Left lung (tissue), 4 donors: ENCODE measurements at regions not wholly inside any gene's neighbourhood (a gene's known extent, or its start where the extent isn't known, plus 50 kb on each side); places are given as distances from the start of the nearest gene placed in this dataset.

ENCODE experiments used
- ATAC-seq: fragments of 200-7000 bp; cut with Tn5 transposase; one replicate; pipeline ENCODE4 v1.9.1; 2020; ENCODE audit warnings: moderate library complexity
- DNase-seq, 4 donors: peaks; one replicate each; pipeline ENCODE4 v3.0.0-alpha.2; 2013 to 2020
- H3K27ac ChIP-seq, 2 donors: fragments of 200-600 bp; sonication (generic) in 1 of 2; one replicate each; pipeline versions ENCODE4 v1.5.0 to v1.8.0; 2020 to 2021
- H3K27me3 ChIP-seq, 2 donors: fragments of 200-600 bp; sonication (generic) in 1 of 2; one replicate each; pipeline versions ENCODE4 v1.5.0 to v1.8.0; 2020 to 2021
- H3K36me3 ChIP-seq, 2 donors: fragments of 200-600 bp; sonication (generic) in 1 of 2; one replicate each; pipeline versions ENCODE4 v1.5.0 to v1.8.0; 2020 to 2021
- H3K4me1 ChIP-seq, 2 donors: fragments of 200-600 bp; one replicate each; pipeline ENCODE4 v1.8.0; 2021
- H3K4me3 ChIP-seq, 2 donors: fragments of 200-600 bp; sonication (generic) in 1 of 2; one replicate each; pipeline versions ENCODE4 v1.5.0 to v1.8.0; 2020 to 2021; ENCODE audit warnings: mild to moderate bottlenecking in 1 of 2
- H3K9me3 ChIP-seq, 2 donors: fragments of 200-600 bp; sonication (generic) in 1 of 2; one replicate each; pipeline versions ENCODE4 v1.5.0 to v1.8.0; 2020 to 2021
- intact Hi-C, 2 donors: fragments of 100-400 bp; cut with DNase I; formaldehyde crosslinking; loops; one replicate each; pipeline versions ENCODE4 v1.11.2 to v1.14.2; 2022
- TF ChIP-seq, protein P1 (sequence below), 2 donors: fragments of 200-600 bp; sonication (generic) in 1 of 2; IDR thresholded peaks; one replicate each; pipeline versions ENCODE4 v1.5.0 to v1.8.0; 2021; ENCODE audit warnings: antibody characterized with exemption in 2 of 2
- donor health status: DM: no; HTN: yes; CAD: no.
- donor health status: DM: no; HTN: no; CAD: no.

- no peak overlapping the region for H3K4me3 ChIP-seq
- no peaks in the 10 kb centered on the region for H3K27me3 ChIP-seq
- no peak for DNase-seq
- peaks cover 0 to 4% of the 10 kb centered on the region in 2 donors for H3K4me1 ChIP-seq
- no peaks in the 10 kb centered on the region for H3K36me3 ChIP-seq
- intact Hi-C loops = no loop called here
- no peaks in the 10 kb centered on the region for H3K9me3 ChIP-seq
- TF ChIP-seq, protein P1, sequence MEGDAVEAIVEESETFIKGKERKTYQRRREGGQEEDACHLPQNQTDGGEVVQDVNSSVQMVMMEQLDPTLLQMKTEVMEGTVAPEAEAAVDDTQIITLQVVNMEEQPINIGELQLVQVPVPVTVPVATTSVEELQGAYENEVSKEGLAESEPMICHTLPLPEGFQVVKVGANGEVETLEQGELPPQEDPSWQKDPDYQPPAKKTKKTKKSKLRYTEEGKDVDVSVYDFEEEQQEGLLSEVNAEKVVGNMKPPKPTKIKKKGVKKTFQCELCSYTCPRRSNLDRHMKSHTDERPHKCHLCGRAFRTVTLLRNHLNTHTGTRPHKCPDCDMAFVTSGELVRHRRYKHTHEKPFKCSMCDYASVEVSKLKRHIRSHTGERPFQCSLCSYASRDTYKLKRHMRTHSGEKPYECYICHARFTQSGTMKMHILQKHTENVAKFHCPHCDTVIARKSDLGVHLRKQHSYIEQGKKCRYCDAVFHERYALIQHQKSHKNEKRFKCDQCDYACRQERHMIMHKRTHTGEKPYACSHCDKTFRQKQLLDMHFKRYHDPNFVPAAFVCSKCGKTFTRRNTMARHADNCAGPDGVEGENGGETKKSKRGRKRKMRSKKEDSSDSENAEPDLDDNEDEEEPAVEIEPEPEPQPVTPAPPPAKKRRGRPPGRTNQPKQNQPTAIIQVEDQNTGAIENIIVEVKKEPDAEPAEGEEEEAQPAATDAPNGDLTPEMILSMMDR (IDR thresholded peaks at IDR 0.05) = no peak
- ATAC-seq = peak; percentile 45
- H3K27ac ChIP-seq = no peak overlapping the region
These were observed 205.1 kb downstream of the PLPP3 start for GRCh38 chr1:56374026-56374974.

- DNase-seq = no peak
- TF ChIP-seq, protein P1 (IDR thresholded peaks at IDR 0.05) = no peak
- intact Hi-C loops = no loop called here
These were observed 208.8 kb downstream of the PLPP3 start for GRCh38 chr1:56370513-56370912.

DNA sequence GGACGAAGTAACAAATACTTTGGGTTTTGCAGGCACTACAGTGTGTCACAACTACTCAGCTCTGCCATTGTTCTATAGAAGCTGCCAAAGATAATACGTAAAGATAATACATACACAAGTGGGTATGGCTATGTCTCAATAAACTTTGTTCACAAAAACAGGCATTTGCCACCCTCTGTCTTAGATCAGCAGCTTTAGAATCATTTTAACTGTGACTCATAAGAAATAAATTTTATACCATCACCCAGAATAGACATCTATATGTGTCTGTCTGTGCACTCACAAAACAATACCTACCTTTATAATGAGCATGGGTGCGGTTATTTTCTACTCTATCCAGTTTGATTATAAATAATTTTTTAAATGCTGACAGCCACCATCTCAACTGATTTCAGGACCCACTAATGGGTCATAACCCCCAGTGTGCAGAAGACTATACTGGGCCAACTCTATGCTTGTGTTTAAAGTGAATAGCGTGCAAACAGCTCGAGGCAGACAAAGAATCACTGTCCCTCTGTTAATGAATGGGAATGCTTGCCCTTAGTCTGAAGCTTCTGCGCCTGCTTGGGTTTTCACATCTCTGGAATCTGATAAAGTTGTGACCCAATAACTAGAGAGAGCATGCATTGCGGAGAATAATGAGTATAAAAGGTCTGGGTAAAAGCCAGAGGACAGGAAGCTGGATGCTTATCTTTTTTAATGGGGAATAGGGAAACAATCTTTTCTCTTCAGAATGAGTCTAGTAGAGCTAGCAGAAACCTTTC is 216.2 kb downstream of the PLPP3 start:
- TF ChIP-seq, protein P1 (IDR thresholded peaks at IDR 0.05) = no peak
- Histone ChIP-seq H3K27me3 (no peaks in the 10 kb centered on the region), H3K4me3 (no peak overlapping the region), H3K36me3 (no peaks in the 10 kb centered on the region), H3K9me3 (no peaks in the 10 kb centered on the region), H3K4me1 (no peaks in the 10 kb centered on the region), H3K27ac (no peak overlapping the region)
- ATAC-seq (no peak), DNase-seq (no peak)
- intact Hi-C loops = no loop called here

More at GRCh38 chr1:56370513-56370912, 208.8 kb downstream of the PLPP3 start:
- Histone ChIP-seq H3K4me3 (no peak overlapping the region), H3K36me3 (no peaks in the 10 kb centered on the region), H3K4me1 (peaks cover 0 to 4% of the 10 kb centered on the region in 2 donors), H3K9me3 (no peaks in the 10 kb centered on the region), H3K27me3 (no peaks in the 10 kb centered on the region), H3K27ac (no peak overlapping the region)
- no peak for ATAC-seq

- no peak for ATAC-seq
- no peaks in the 10 kb centered on the region for H3K27me3 ChIP-seq
- H3K36me3 ChIP-seq = no peaks in the 10 kb centered on the region
- no peak for DNase-seq
- H3K4me1 ChIP-seq = no peaks in the 10 kb centered on the region
- no peak overlapping the region for H3K27ac ChIP-seq
- TF ChIP-seq, protein P1 (IDR thresholded peaks at IDR 0.05) = no peak
- H3K4me3 ChIP-seq = no peak overlapping the region
- intact Hi-C loops = no loop called here
- H3K9me3 ChIP-seq = no peaks in the 10 kb centered on the region
These were observed 219.3 kb downstream of the PLPP3 start for GRCh38 chr1:56360021-56360420.

- intact Hi-C loops = no loop called here
- Histone ChIP-seq H3K36me3 (no peaks in the 10 kb centered on the region), H3K27ac (no peak overlapping the region), H3K4me3 (no peak overlapping the region), H3K9me3 (no peaks in the 10 kb centered on the region), H3K27me3 (no peaks in the 10 kb centered on the region), H3K4me1 (no peaks in the 10 kb centered on the region)
- TF ChIP-seq, protein P1 (IDR thresholded peaks at IDR 0.05) = no peak
- DNase-seq = no peak
- ATAC-seq = no peak
These were observed 220.3 kb downstream of the PLPP3 start for GRCh38 chr1:56359056-56359455.
